Lung (tissue), 11 donors: ENCODE measurements at regions not wholly inside any gene's neighbourhood (a gene's known extent, or its start where the extent isn't known, plus 50 kb on each side); places are given as distances from the start of the nearest gene placed in this dataset.

Experiments
- ATAC-seq: fragments of 200-7000 bp; cut with Tn5 transposase; one replicate; pipeline ENCODE4 v1.9.1; 2020; ENCODE audit warnings: moderate number of reproducible peaks; ENCODE audit not compliant: insufficient read depth, low FRiP score
- DNase-seq, 3 donors: peaks; one replicate each; pipeline ENCODE4 v3.0.0-alpha.2; 2013 to 2017
- H3K27ac ChIP-seq, 2 donors: one replicate each; pipeline ENCODE4 v1.5.1; 2013; ENCODE audit warnings: mild to moderate bottlenecking in 2 of 2, moderate library complexity in 2 of 2, control low read depth in 1 of 2, inconsistent platforms in 1 of 2, low read depth in 1 of 2, low read length in 1 of 2
- H3K27me3 ChIP-seq, 3 donors: one replicate each; pipeline ENCODE4 v1.5.1; 2013; ENCODE audit warnings: low read length in 2 of 3; ENCODE audit not compliant: control insufficient read depth in 3 of 3, insufficient read depth in 3 of 3
- H3K36me3 ChIP-seq, 4 donors: one replicate each; pipeline ENCODE4 v1.5.1; 2013; ENCODE audit warnings: low read length in 4 of 4, mild to moderate bottlenecking in 1 of 4, moderate library complexity in 1 of 4; ENCODE audit not compliant: control insufficient read depth in 4 of 4, insufficient read depth in 4 of 4
- H3K4me1 ChIP-seq, 5 donors: one replicate each; pipeline ENCODE4 v1.5.1; 2013; ENCODE audit warnings: low read length in 5 of 5, mild to moderate bottlenecking in 2 of 5, moderate library complexity in 1 of 5; ENCODE audit not compliant: control insufficient read depth in 5 of 5, insufficient read depth in 5 of 5
- H3K4me3 ChIP-seq: one replicate; pipeline ENCODE4 v1.5.1; 2013; ENCODE audit warnings: mild to moderate bottlenecking, control low read depth, moderate library complexity
- H3K9ac ChIP-seq, 2 donors: one replicate each; pipeline ENCODE4 v1.5.1; 2013; ENCODE audit warnings: low read length in 2 of 2, control low read depth in 1 of 2; ENCODE audit not compliant: insufficient read depth in 1 of 2
- H3K9me3 ChIP-seq, 4 donors: one replicate each; pipeline ENCODE4 v1.5.1; 2013; ENCODE audit warnings: low read length in 3 of 4, mild to moderate bottlenecking in 1 of 4, moderate library complexity in 1 of 4; ENCODE audit not compliant: control insufficient read depth in 4 of 4, insufficient read depth in 3 of 4
- CTCF ChIP-seq: IDR thresholded peaks from 2 replicates; pipeline ENCODE4 v1.5.1; 2012; ENCODE audit warnings: mild to moderate bottlenecking; ENCODE audit errors: control extremely low read depth, extremely low read depth
- WGBS, 2 donors: extraction: QIAGEN DNeasy Blood & Tissue Kit; methylation state at CpG; one replicate each; pipeline ENCODE4 v1.1.7; 2013; 5-methylcytosine and 5-hydroxymethylcytosine counted together
- donor health status: control.
- donor health status: control.
- donor health status: Bipolar disorder and iron deficiency.
- donor health status: healthy.
- donor health status: DM: yes; HTN: yes; CAD: no.

GRCh38 chr12:130109062-130109945 is 53.0 kb upstream of the FZD10 start:
- WGBS, 2 donors: 90 to 93% methylated on average over 16 of the region's 16 CpGs
- no peak for ATAC-seq

GRCh38 chr12:130110914-130111313 is 51.4 kb upstream of the FZD10 start:
- Histone ChIP-seq H3K4me3 (no peak overlapping the region), H3K27me3 (peaks cover 0 to 16% (median 4%) of the 10 kb centered on the region in 3 donors), H3K9ac (no peak overlapping the region), H3K4me1 (no peaks in the 10 kb centered on the region), H3K9me3 (peaks cover 0 to 9% (median 1%) of the 10 kb centered on the region in 4 donors), H3K27ac (no peak overlapping the region), H3K36me3 (no peaks in the 10 kb centered on the region)
- DNase-seq (no peak), ATAC-seq (no peak)
- 52 to 54% methylated on average over 8 of the region's 8 CpGs for WGBS, 2 donors
- no peak for TF ChIP-seq CTCF

More at GRCh38 chr12:130109062-130109945, 53.0 kb upstream of the FZD10 start:
- H3K9ac ChIP-seq: no peak overlapping the region
- no peak overlapping the region for H3K4me3 ChIP-seq
- no peak overlapping the region for H3K27ac ChIP-seq
- H3K4me1 ChIP-seq: peaks cover 0 to 13% (median 2%) of the 10 kb centered on the region in 5 donors
- DNase-seq: no peak
- peaks cover 0 to 25% (median 4%) of the 10 kb centered on the region in 3 donors for H3K27me3 ChIP-seq
- no peak for TF ChIP-seq CTCF
- peaks cover 0 to 11% (median 1%) of the 10 kb centered on the region in 4 donors for H3K9me3 ChIP-seq
- H3K36me3 ChIP-seq: no peaks in the 10 kb centered on the region

DNA sequence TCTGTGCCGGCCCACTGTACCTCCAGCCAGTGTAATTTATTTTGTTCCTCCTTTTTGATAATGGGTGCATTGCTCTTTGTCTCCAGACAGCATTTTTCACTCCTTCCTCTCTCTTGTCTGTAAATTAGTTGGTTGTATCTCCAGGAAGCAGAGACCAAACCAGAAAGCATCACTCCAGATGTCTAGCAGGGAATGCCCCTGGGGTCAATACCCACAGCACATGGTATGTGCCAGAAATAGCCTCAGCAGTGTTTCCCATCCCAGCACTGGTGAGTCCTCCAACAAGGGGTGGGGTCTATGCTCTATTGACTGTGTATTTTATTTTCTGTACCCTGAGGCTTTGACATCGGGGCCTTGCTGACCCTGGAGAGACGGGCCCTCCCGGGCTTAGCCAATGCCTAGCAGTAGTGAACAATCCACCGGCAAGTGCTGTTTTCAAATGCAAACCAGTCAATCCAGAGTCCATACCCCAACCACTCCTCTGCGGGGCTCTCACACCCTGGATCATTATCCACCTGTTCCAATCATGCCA is 50.2 kb upstream of the FZD10 start:
- Histone ChIP-seq H3K36me3 (no peaks in the 10 kb centered on the region), H3K27ac (no peak overlapping the region), H3K9ac (no peak overlapping the region), H3K27me3 (peaks cover 0 to 7% (median 0%) of the 10 kb centered on the region in 3 donors), H3K9me3 (peaks cover 0 to 9% (median 1%) of the 10 kb centered on the region in 4 donors), H3K4me3 (no peak overlapping the region), H3K4me1 (no peaks in the 10 kb centered on the region)
- ATAC-seq: no peak
- TF ChIP-seq CTCF: no peak
- no peak for DNase-seq
- 67 to 80% methylated on average over 6 of the region's 6 CpGs for WGBS, 2 donors
